22Rv1 (cell line): ENCODE measurements at regions not wholly inside any gene's neighbourhood (a gene's known extent, or its start where the extent isn't known, plus 50 kb on each side); places are given as distances from the start of the nearest gene placed in this dataset.

ENCODE experiments used
- CTCF ChIP-seq: fragments of 450-650 bp; IDR thresholded peaks from 2 replicates; pipeline ENCODE4 v1.5.1; 2017; ENCODE audit warnings: mild to moderate bottlenecking
- ZFX ChIP-seq: fragments of 450-650 bp; IDR thresholded peaks from 2 replicates; pipeline ENCODE4 v1.6.1; 2017; ENCODE audit warnings: antibody characterized with exemption, borderline replicate concordance

- TF ChIP-seq CTCF (no peak), ZFX (no peak)
These were observed 329.2 kb upstream of the KITLG start for GRCh38 chr12:88909510-88909909.
